ENCODE measurements at regions not wholly inside any gene's neighbourhood (a gene's known extent, or its start where the extent isn't known, plus 50 kb on each side); places are given as distances from the start of the nearest gene placed in this dataset.

GRCh38 chr1:239558991-239559390 is 172.6 kb downstream of the CHRM3 start:
- Histone ChIP-seq H3K4me2 (ENCODE audit: low read depth, low read length) (no peak overlapping the region), H3K9me2 (replicated peaks; ENCODE audit: insufficient read depth, low read length) (no peaks in the 10 kb centered on the region), H4K20me1 (ENCODE audit: insufficient read depth, low read length) (no peaks in the 10 kb centered on the region), H2AFZ (ENCODE audit: low read length) (no peak overlapping the region), H3K9ac (ENCODE audit: low read length) (no peak overlapping the region), H3K9me3 (replicated peaks; ENCODE audit: insufficient read depth, low read length) (no peaks in the 10 kb centered on the region), H3K27me3 (replicated peaks; ENCODE audit: insufficient read depth, low read length) (no peaks in the 10 kb centered on the region), H3K36me3 (replicated peaks; ENCODE audit: insufficient read depth, low read length) (no peaks in the 10 kb centered on the region), H3K27ac (ENCODE audit: low read length) (no peak overlapping the region), H3K4me3 (ENCODE audit: low read length) (no peak overlapping the region), H3K79me2 (ENCODE audit: low read length) (no peaks in the 10 kb centered on the region), H3K4me1 (ENCODE audit: low read length) (no peaks in the 10 kb centered on the region), H3F3A (ENCODE audit: insufficient read depth, low read length) (no peaks in the 10 kb centered on the region)
- no peak for DNase-seq
- no peak for TF ChIP-seq EZH2 (optimal IDR thresholded peaks at IDR 0.05; ENCODE audit: low read depth, low read length)
- no peak for TF ChIP-seq EZH2phosphoT487 (IDR thresholded peaks at IDR 0.05; ENCODE audit: low read length)
- no peak for TF ChIP-seq CTCF (IDR thresholded peaks at IDR 0.05; ENCODE audit: low read length)

GRCh38 chr1:239560921-239561320 is 174.6 kb downstream of the CHRM3 start:
- Histone ChIP-seq H3K36me3 (replicated peaks; ENCODE audit: insufficient read depth, low read length) (no peaks in the 10 kb centered on the region), H3K9ac (ENCODE audit: low read length) (no peak overlapping the region), H3K4me1 (ENCODE audit: low read length) (no peaks in the 10 kb centered on the region), H4K20me1 (ENCODE audit: insufficient read depth, low read length) (no peaks in the 10 kb centered on the region), H3K79me2 (ENCODE audit: low read length) (no peaks in the 10 kb centered on the region), H3K9me2 (replicated peaks; ENCODE audit: insufficient read depth, low read length) (no peaks in the 10 kb centered on the region), H3K9me3 (replicated peaks; ENCODE audit: insufficient read depth, low read length) (no peaks in the 10 kb centered on the region), H3K27ac (ENCODE audit: low read length) (no peak overlapping the region), H3K4me3 (ENCODE audit: low read length) (no peak overlapping the region), H3F3A (ENCODE audit: insufficient read depth, low read length) (no peaks in the 10 kb centered on the region), H2AFZ (ENCODE audit: low read length) (no peak overlapping the region), H3K4me2 (ENCODE audit: low read depth, low read length) (no peak overlapping the region), H3K27me3 (replicated peaks; ENCODE audit: insufficient read depth, low read length) (no peaks in the 10 kb centered on the region)
- TF ChIP-seq EZH2phosphoT487 (IDR thresholded peaks at IDR 0.05; ENCODE audit: low read length) = no peak
- no peak for TF ChIP-seq CTCF (IDR thresholded peaks at IDR 0.05; ENCODE audit: low read length)
- TF ChIP-seq EZH2 (optimal IDR thresholded peaks at IDR 0.05; ENCODE audit: low read depth, low read length) = no peak
- DNase-seq = no peak

GRCh38 chr1:239562095-239562494 is 175.7 kb downstream of the CHRM3 start:
- H3F3A ChIP-seq (ENCODE audit: insufficient read depth, low read length) = no peaks in the 10 kb centered on the region
- H2AFZ ChIP-seq (ENCODE audit: low read length) = no peak overlapping the region
- no peak overlapping the region for H3K27ac ChIP-seq (ENCODE audit: low read length)
- DNase-seq = no peak
- no peaks in the 10 kb centered on the region for H3K9me2 ChIP-seq (replicated peaks; ENCODE audit: insufficient read depth, low read length)
- H3K27me3 ChIP-seq (replicated peaks; ENCODE audit: insufficient read depth, low read length) = no peaks in the 10 kb centered on the region
- no peaks in the 10 kb centered on the region for H3K36me3 ChIP-seq (replicated peaks; ENCODE audit: insufficient read depth, low read length)
- H3K9me3 ChIP-seq (replicated peaks; ENCODE audit: insufficient read depth, low read length) = no peaks in the 10 kb centered on the region
- H3K9ac ChIP-seq (ENCODE audit: low read length) = no peak overlapping the region
- H3K4me1 ChIP-seq (ENCODE audit: low read length) = no peaks in the 10 kb centered on the region
- no peak for TF ChIP-seq EZH2phosphoT487 (IDR thresholded peaks at IDR 0.05; ENCODE audit: low read length)
- TF ChIP-seq EZH2 (optimal IDR thresholded peaks at IDR 0.05; ENCODE audit: low read depth, low read length) = no peak
- TF ChIP-seq CTCF (IDR thresholded peaks at IDR 0.05; ENCODE audit: low read length) = no peak
- no peaks in the 10 kb centered on the region for H4K20me1 ChIP-seq (ENCODE audit: insufficient read depth, low read length)
- no peak overlapping the region for H3K4me3 ChIP-seq (ENCODE audit: low read length)
- H3K4me2 ChIP-seq (ENCODE audit: low read depth, low read length) = no peak overlapping the region
- no peaks in the 10 kb centered on the region for H3K79me2 ChIP-seq (ENCODE audit: low read length)
